CD4-positive, alpha-beta memory T cell (primary cell): ENCODE measurements at regions not wholly inside any gene's neighbourhood (a gene's known extent, or its start where the extent isn't known, plus 50 kb on each side); places are given as distances from the start of the nearest gene placed in this dataset.
A peak's percentile ranks its signal among the peaks of the same experiment; 100 is the strongest.

Experiments used
- CTCF ChIA-PET: fragments of 350-600 bp; sonication (Branson Sonifier 250); formaldehyde crosslinking; loops from one replicate; lab custom pipeline; 2021; ENCODE audit warnings: inconsistent platforms; ENCODE audit not compliant: partially characterized antibody; lab: Charles Lee
- POLR2A ChIA-PET: fragments of 350-600 bp; sonication (Branson Sonifier 250); formaldehyde crosslinking; loops from one replicate; lab custom pipeline; 2021; ENCODE audit not compliant: partially characterized antibody; lab: Charles Lee
- DNase-seq, 5 donors: peaks; one replicate each; pipeline versions ENCODE4 v3.0.0 to v3.0.0-alpha.2; 2020 to 2022; ENCODE audit warnings: mixed read lengths in 1 of 5
- H3K27ac ChIP-seq: one replicate; pipeline ENCODE4 v1.7.0; 2013; ENCODE audit warnings: low read depth, low read length
- H3K27me3 ChIP-seq: 2 replicates; pipeline ENCODE4 v1.7.0; 2013; ENCODE audit warnings: mild to moderate bottlenecking, low read length, moderate library complexity; ENCODE audit not compliant: insufficient read depth
- H3K36me3 ChIP-seq: 2 replicates; pipeline ENCODE4 v1.7.0; 2013; ENCODE audit warnings: mild to moderate bottlenecking, low read length, moderate library complexity; ENCODE audit not compliant: insufficient read depth
- H3K4me1 ChIP-seq: 2 replicates; pipeline ENCODE4 v1.7.0; 2013; ENCODE audit warnings: mild to moderate bottlenecking, low read length, moderate library complexity; ENCODE audit not compliant: insufficient read depth
- H3K4me3 ChIP-seq, 2 donors: one replicate each; pipeline ENCODE4 v1.7.0; 2013; ENCODE audit warnings: low read length in 2 of 2, mild to moderate bottlenecking in 1 of 2
- H3K9me3 ChIP-seq, 2 donors: one replicate each; pipeline ENCODE4 v1.7.0; 2013; ENCODE audit warnings: low read length in 2 of 2, control low read depth in 1 of 2; ENCODE audit not compliant: control insufficient read depth in 1 of 2
- H3K27ac Mint-ChIP-seq, 7 donors: one replicate each; pipeline ENCODE4 v1.8.0; 2020 to 2021; ENCODE audit warnings: mixed read lengths in 7 of 7, mild to moderate bottlenecking in 6 of 7, inconsistent platforms in 3 of 7, moderate library complexity in 3 of 7
- H3K27me3 Mint-ChIP-seq, 2 donors: one replicate each; pipeline ENCODE4 v1.8.0; 2020 to 2021; ENCODE audit warnings: mixed read lengths in 2 of 2
- H3K36me3 Mint-ChIP-seq, 2 donors: one replicate each; pipeline ENCODE4 v1.8.0; 2020 to 2021; ENCODE audit warnings: mixed read lengths in 2 of 2, inconsistent platforms in 1 of 2, mild to moderate bottlenecking in 1 of 2
- H3K4me1 Mint-ChIP-seq, 4 donors: one replicate each; pipeline ENCODE4 v1.8.0; 2020 to 2021; ENCODE audit warnings: mixed read lengths in 4 of 4, mild to moderate bottlenecking in 1 of 4
- H3K4me3 Mint-ChIP-seq, 8 donors: one replicate each; pipeline ENCODE4 v1.8.0; 2020 to 2021; ENCODE audit warnings: mixed read lengths in 8 of 8, mild to moderate bottlenecking in 7 of 8, moderate library complexity in 6 of 8, inconsistent platforms in 3 of 8
- H3K9me3 Mint-ChIP-seq, 8 donors: one replicate each; pipeline ENCODE4 v1.8.0; 2020 to 2021; ENCODE audit warnings: mixed read lengths in 8 of 8, mild to moderate bottlenecking in 5 of 8, inconsistent platforms in 3 of 8, moderate library complexity in 1 of 8
- intact Hi-C: fragments of 100-400 bp; cut with micrococcal nuclease; formaldehyde crosslinking; loops from one replicate; pipeline ENCODE4 v1.15.1; 2023

GRCh38 chr5:155624597-155625241 lies 611.2 kb downstream of the KIF4B start:
- Mint-ChIP-seq H3K4me1 (no peaks in the 10 kb centered on the region), H3K27ac (no peak overlapping the region), H3K9me3 (peaks cover 0 to 2% (median 0%) of the 10 kb centered on the region in 8 donors), H3K27me3 (peaks cover 8 to 14% of the 10 kb centered on the region in 2 donors), H3K36me3 (no peaks in the 10 kb centered on the region), H3K4me3 (no peak overlapping the region)
- H3K27ac ChIP-seq, result no peak overlapping the region
- ChIA-PET CTCF (no interaction called here), POLR2A (no interaction called here)
- H3K4me3 ChIP-seq, result no peak overlapping the region
- H3K27me3 ChIP-seq, result no peaks in the 10 kb centered on the region
- no peaks in the 10 kb centered on the region for H3K9me3 ChIP-seq
- intact Hi-C loops, result no loop called here
- H3K36me3 ChIP-seq, result no peaks in the 10 kb centered on the region
- no peaks in the 10 kb centered on the region for H3K4me1 ChIP-seq
- no peak for DNase-seq

- H3K36me3 Mint-ChIP-seq, result no peaks in the 10 kb centered on the region
- ChIA-PET POLR2A (no interaction called here), CTCF (no interaction called here)
- intact Hi-C loops, result no loop called here
- H3K4me3 ChIP-seq, result no peak overlapping the region
- H3K36me3 ChIP-seq, result no peaks in the 10 kb centered on the region
- no peak overlapping the region for H3K27ac Mint-ChIP-seq
- no peaks in the 10 kb centered on the region for H3K9me3 ChIP-seq
- no peaks in the 10 kb centered on the region for H3K4me1 ChIP-seq
- H3K4me3 Mint-ChIP-seq, result no peak overlapping the region
- peaks cover 8 to 13% of the 10 kb centered on the region in 2 donors for H3K27me3 Mint-ChIP-seq
- no peaks in the 10 kb centered on the region for H3K4me1 Mint-ChIP-seq
- H3K27me3 ChIP-seq, result no peaks in the 10 kb centered on the region
- H3K27ac ChIP-seq, result no peak overlapping the region
- peaks cover 0 to 2% (median 0%) of the 10 kb centered on the region in 8 donors for H3K9me3 Mint-ChIP-seq
- no peak for DNase-seq
Observed at GRCh38 chr5:155625315-155625714, 611.8 kb downstream of the KIF4B start.

- ChIA-PET CTCF (no interaction called here), POLR2A (no interaction called here)
- no peaks in the 10 kb centered on the region for H3K36me3 Mint-ChIP-seq
- Histone ChIP-seq H3K4me3 (no peak overlapping the region), H3K4me1 (no peaks in the 10 kb centered on the region), H3K9me3 (no peaks in the 10 kb centered on the region), H3K36me3 (no peaks in the 10 kb centered on the region), H3K27ac (no peak overlapping the region), H3K27me3 (no peaks in the 10 kb centered on the region)
- DNase-seq, result no peak
- H3K27me3 Mint-ChIP-seq, result peaks cover 7 to 10% of the 10 kb centered on the region in 2 donors
- no peak overlapping the region for H3K27ac Mint-ChIP-seq
- intact Hi-C loops, result no loop called here
- no peaks in the 10 kb centered on the region for H3K4me1 Mint-ChIP-seq
- H3K9me3 Mint-ChIP-seq, result peaks cover 0 to 2% (median 0%) of the 10 kb centered on the region in 8 donors
- no peak overlapping the region for H3K4me3 Mint-ChIP-seq
Observed at GRCh38 chr5:155625897-155626543, 612.5 kb downstream of the KIF4B start.

- Histone ChIP-seq H3K9me3 (no peaks in the 10 kb centered on the region), H3K27me3 (no peaks in the 10 kb centered on the region), H3K36me3 (no peaks in the 10 kb centered on the region), H3K27ac (no peak overlapping the region), H3K4me3 (no peak overlapping the region), H3K4me1 (no peaks in the 10 kb centered on the region)
- no peaks in the 10 kb centered on the region for H3K36me3 Mint-ChIP-seq
- no peaks in the 10 kb centered on the region for H3K4me1 Mint-ChIP-seq
- peaks cover 0 to 2% (median 0%) of the 10 kb centered on the region in 8 donors for H3K9me3 Mint-ChIP-seq
- intact Hi-C loops, result no loop called here
- DNase-seq, result no peak
- peaks cover 5 to 10% of the 10 kb centered on the region in 2 donors for H3K27me3 Mint-ChIP-seq
- H3K27ac Mint-ChIP-seq, result no peak overlapping the region
- ChIA-PET CTCF (no interaction called here), POLR2A (no interaction called here)
- H3K4me3 Mint-ChIP-seq, result no peak overlapping the region
Observed at GRCh38 chr5:155626592-155626991, 613.0 kb downstream of the KIF4B start.

- no peaks in the 10 kb centered on the region for H3K4me1 ChIP-seq
- no peaks in the 10 kb centered on the region for H3K4me1 Mint-ChIP-seq
- no peak overlapping the region for H3K27ac Mint-ChIP-seq
- intact Hi-C loops, result no loop called here
- H3K9me3 ChIP-seq, result no peaks in the 10 kb centered on the region
- no peak overlapping the region for H3K4me3 Mint-ChIP-seq
- POLR2A ChIA-PET, result no interaction called here
- DNase-seq, result peak in 1 of 5 donors; percentile 27
- H3K36me3 ChIP-seq, result no peaks in the 10 kb centered on the region
- CTCF ChIA-PET, result no interaction called here
- no peaks in the 10 kb centered on the region for H3K36me3 Mint-ChIP-seq
- no peaks in the 10 kb centered on the region for H3K27me3 ChIP-seq
- no peak overlapping the region for H3K4me3 ChIP-seq
- no peak overlapping the region for H3K27ac ChIP-seq
- H3K9me3 Mint-ChIP-seq, result peaks cover 0 to 2% (median 0%) of the 10 kb centered on the region in 8 donors
- H3K27me3 Mint-ChIP-seq, result peaks cover 2 to 10% of the 10 kb centered on the region in 2 donors
Observed at GRCh38 chr5:155628346-155628745, 614.8 kb downstream of the KIF4B start.

- Histone ChIP-seq H3K4me1 (no peaks in the 10 kb centered on the region), H3K9me3 (no peaks in the 10 kb centered on the region), H3K4me3 (no peak overlapping the region), H3K27ac (no peak overlapping the region), H3K27me3 (no peaks in the 10 kb centered on the region), H3K36me3 (no peaks in the 10 kb centered on the region)
- DNase-seq, result no peak
- Mint-ChIP-seq H3K4me3 (no peak overlapping the region), H3K27ac (no peak overlapping the region), H3K36me3 (no peaks in the 10 kb centered on the region), H3K27me3 (peaks cover 2 to 7% of the 10 kb centered on the region in 2 donors), H3K9me3 (peaks cover 0 to 2% (median 0%) of the 10 kb centered on the region in 8 donors), H3K4me1 (no peaks in the 10 kb centered on the region)
- POLR2A ChIA-PET, result no interaction called here
- intact Hi-C loops, result no loop called here
- CTCF ChIA-PET, result no interaction called here
Observed at GRCh38 chr5:155629597-155629996, 616.0 kb downstream of the KIF4B start.

- Mint-ChIP-seq H3K27ac (no peak overlapping the region), H3K27me3 (peaks cover 2 to 7% of the 10 kb centered on the region in 2 donors), H3K4me3 (no peak overlapping the region), H3K9me3 (peaks cover 0 to 2% (median 0%) of the 10 kb centered on the region in 8 donors), H3K4me1 (no peaks in the 10 kb centered on the region), H3K36me3 (no peaks in the 10 kb centered on the region)
- H3K9me3 ChIP-seq, result no peaks in the 10 kb centered on the region
- no peaks in the 10 kb centered on the region for H3K27me3 ChIP-seq
- H3K36me3 ChIP-seq, result no peaks in the 10 kb centered on the region
- H3K4me3 ChIP-seq, result no peak overlapping the region
- CTCF ChIA-PET, result no interaction called here
- POLR2A ChIA-PET, result no interaction called here
- intact Hi-C loops, result no loop called here
- no peak for DNase-seq
- no peak overlapping the region for H3K27ac ChIP-seq
- H3K4me1 ChIP-seq, result no peaks in the 10 kb centered on the region
Observed at GRCh38 chr5:155631116-155631515, 617.6 kb downstream of the KIF4B start.
